IMR-90 (cell line): ENCODE measurements at regions not wholly inside any gene's neighbourhood (a gene's known extent, or its start where the extent isn't known, plus 50 kb on each side); places are given as distances from the start of the nearest gene placed in this dataset.

Source experiments
- ATAC-seq: fragments of 200-7000 bp; cut with Tn5 transposase; 2 replicates; pipeline ENCODE4 v1.9.1; 2020; ENCODE audit warnings: low read depth, mild to moderate bottlenecking, moderate library complexity
- BruUV-seq: library from RNA; stranded (reverse); fragments of 400-500 nt; replicated peaks from 2 replicates; lab custom pipeline; 2021; lab: Mats Ljungman, UMichigan
- CTCF ChIA-PET: fragments of 300-600 bp; formaldehyde crosslinking; extraction: SDS; loops from one replicate; lab custom pipeline; 2021; ENCODE audit warnings: antibody characterized with exemption; lab: Yijun Ruan, JAX
- POLR2A ChIA-PET: fragments of 300-600 bp; sonication (Branson Sonifier 250); formaldehyde crosslinking; loops from one replicate; lab custom pipeline; 2022; ENCODE audit warnings: antibody characterized with exemption; ENCODE audit not compliant: unreplicated experiment; lab: Charles Lee
- DNase-seq: peaks from one replicate; pipeline ENCODE4 v3.0.0; 2013
- H2AFZ ChIP-seq: replicated peaks from 2 replicates; pipeline ENCODE3; 2013; ENCODE audit warnings: low read length, mild to moderate bottlenecking; ENCODE audit not compliant: poor library complexity
- H2AK5ac ChIP-seq: 2 replicates; pipeline ENCODE4 v1.6.1; 2013; ENCODE audit warnings: low read depth, low read length, inconsistent platforms
- H2AK9ac ChIP-seq: replicated peaks from 2 replicates; pipeline ENCODE3; 2013; ENCODE audit warnings: mild to moderate bottlenecking, low read depth, low read length, moderate library complexity; ENCODE audit not compliant: poor library complexity
- H2BK120ac ChIP-seq: 2 replicates; pipeline ENCODE4 v1.6.1; 2013; ENCODE audit warnings: low read depth, low read length, inconsistent platforms
- H2BK15ac ChIP-seq: 3 replicates; pipeline ENCODE4 v1.6.1; 2013; ENCODE audit warnings: low read depth, low read length, inconsistent platforms
- H2BK20ac ChIP-seq: 2 replicates; pipeline ENCODE4 v1.6.1; 2013; ENCODE audit warnings: low read depth, mild to moderate bottlenecking, inconsistent platforms, low read length, moderate library complexity
- H2BK5ac ChIP-seq: 2 replicates; pipeline ENCODE4 v1.6.1; 2013; ENCODE audit warnings: mild to moderate bottlenecking, low read depth, low read length, inconsistent platforms; ENCODE audit not compliant: poor library complexity, severe bottlenecking
- H3K14ac ChIP-seq: replicated peaks from 2 replicates; pipeline ENCODE4 v1.6.1; 2013; ENCODE audit warnings: low read depth, low read length, inconsistent platforms
- H3K18ac ChIP-seq: 2 replicates; pipeline ENCODE4 v1.6.1; 2013; ENCODE audit warnings: low read depth, low read length, control low read depth
- H3K23ac ChIP-seq: 2 replicates; pipeline ENCODE4 v1.6.1; 2013; ENCODE audit warnings: low read depth, low read length, inconsistent platforms
- H3K27ac ChIP-seq: 2 replicates; pipeline ENCODE4 v1.5.1; 2013; ENCODE audit warnings: mild to moderate bottlenecking, control low read depth, low read length; ENCODE audit not compliant: insufficient read depth
- H3K27me3 ChIP-seq: 2 replicates; pipeline ENCODE4 v1.6.1; 2013; ENCODE audit warnings: low read length; ENCODE audit not compliant: control insufficient read depth, insufficient read depth
- H3K36me3 ChIP-seq: 2 replicates; pipeline ENCODE4 v1.6.1; 2013; ENCODE audit warnings: low read length, mixed read lengths; ENCODE audit not compliant: control insufficient read depth, insufficient read depth
- H3K4ac ChIP-seq: 2 replicates; pipeline ENCODE4 v1.6.1; 2013; ENCODE audit warnings: low read depth, low read length, inconsistent platforms
- H3K4me1 ChIP-seq: 2 replicates; pipeline ENCODE4 v1.6.1; 2013; ENCODE audit warnings: low read length, mixed read lengths; ENCODE audit not compliant: control insufficient read depth, insufficient read depth
- H3K4me2 ChIP-seq: 2 replicates; pipeline ENCODE4 v1.6.1; 2013; ENCODE audit warnings: low read depth, mild to moderate bottlenecking, control low read depth, low read length, moderate library complexity
- H3K4me3 ChIP-seq: 2 replicates; pipeline ENCODE4 v1.5.1; 2013; ENCODE audit warnings: low read depth, mild to moderate bottlenecking, control low read depth, low read length, moderate library complexity; ENCODE audit not compliant: insufficient read depth
- H3K56ac ChIP-seq: 2 replicates; pipeline ENCODE4 v1.6.1; 2013; ENCODE audit warnings: low read length, inconsistent platforms; ENCODE audit not compliant: insufficient read depth; ENCODE audit errors: extremely low read depth
- H3K79me1 ChIP-seq, 2 experiments: 2 replicates each; pipeline ENCODE4 v1.6.1; 2013; ENCODE audit warnings: low read length in 2 of 2, inconsistent platforms in 1 of 2, low read depth in 1 of 2
- H3K9ac ChIP-seq: 2 replicates; pipeline ENCODE4 v1.6.1; 2013; ENCODE audit warnings: low read depth, low read length, control low read depth
- H3K9me1 ChIP-seq: 2 replicates; pipeline ENCODE4 v1.6.1; 2013; ENCODE audit warnings: low read length, inconsistent platforms; ENCODE audit not compliant: insufficient read depth
- H3K9me3 ChIP-seq: 2 replicates; pipeline ENCODE4 v1.6.1; 2013; ENCODE audit warnings: low read length; ENCODE audit not compliant: control insufficient read depth, insufficient read depth
- H4K20me1 ChIP-seq: 2 replicates; pipeline ENCODE4 v1.6.1; 2013; ENCODE audit warnings: low read length, inconsistent platforms; ENCODE audit not compliant: insufficient read depth
- H4K5ac ChIP-seq: 2 replicates; pipeline ENCODE4 v1.6.1; 2013; ENCODE audit warnings: mild to moderate bottlenecking, low read depth, low read length, control low read depth
- H4K8ac ChIP-seq, 2 experiments: 2 replicates each; pipeline ENCODE4 v1.6.1; 2013; ENCODE audit warnings: low read depth in 2 of 2, low read length in 2 of 2, control low read depth in 1 of 2, inconsistent platforms in 1 of 2
- H4K91ac ChIP-seq: 2 replicates; pipeline ENCODE4 v1.6.1; 2013; ENCODE audit warnings: low read depth, low read length, inconsistent platforms; ENCODE audit not compliant: insufficient read depth
- CEBPB ChIP-seq: IDR thresholded peaks from 2 replicates; pipeline ENCODE4 v1.6.1; 2012; ENCODE audit warnings: low read depth, low read length, improper control_type of control experiment
- FOS ChIP-seq: fragments of 150-350 bp; IDR thresholded peaks from 2 replicates; pipeline ENCODE4 v1.6.1; 2016; ENCODE audit warnings: low read depth, low read length
- MAZ ChIP-seq: IDR thresholded peaks from 2 replicates; pipeline ENCODE4 v1.6.1; 2012; ENCODE audit warnings: low read depth, mild to moderate bottlenecking, low read length, improper control_type of control experiment, moderate library complexity, borderline replicate concordance
- NFE2L2 ChIP-seq: fragments of 150-350 bp; IDR thresholded peaks from 2 replicates; pipeline ENCODE4 v1.6.1; 2016; ENCODE audit warnings: low read depth, mild to moderate bottlenecking, low read length
- RAD21 ChIP-seq: IDR thresholded peaks from 2 replicates; pipeline ENCODE4 v1.6.1; 2012; ENCODE audit warnings: low read length, improper control_type of control experiment
- RCOR1 ChIP-seq: IDR thresholded peaks from 2 replicates; pipeline ENCODE4 v1.6.1; 2012; ENCODE audit warnings: mild to moderate bottlenecking, low read length, improper control_type of control experiment; ENCODE audit not compliant: insufficient replicate concordance
- WGBS, 2 experiments: methylation state at CpG; one replicate each; pipeline versions ENCODE4 v1.1.5 to v1.1.7; 2013; ENCODE audit warnings: missing lambda C conversion rate in 2 of 2; ENCODE audit not compliant: insufficient read length in 1 of 2; ENCODE audit errors: extremely low coverage in 2 of 2; 5-methylcytosine and 5-hydroxymethylcytosine counted together
- dilution Hi-C: fragments of 300-500 bp; cut with HindIII; formaldehyde crosslinking; loops from one replicate; pipeline ENCODE4 v1.14.3; 2018; ENCODE audit warnings: low sequenced_read_pairs; ENCODE audit not compliant: unreplicated experiment
- in situ Hi-C: fragments of 300-500 bp; cut with MboI; formaldehyde crosslinking; loops from 3 replicates; pipeline ENCODE4 v1.14.3; 2019; ENCODE audit warnings: low sequenced_read_pairs, inconsistent platforms, mixed read lengths
- intact Hi-C: fragments of 100-400 bp; cut with micrococcal nuclease; formaldehyde crosslinking; loops from 2 replicates; pipeline ENCODE4 v1.10.0; 2022
- TF ChIP-seq, protein P1 (sequence below): fragments of 150-350 bp; IDR thresholded peaks from 2 replicates; pipeline ENCODE4 v1.6.1; 2016; ENCODE audit warnings: low read depth, mild to moderate bottlenecking, low read length, moderate library complexity, borderline replicate concordance
- TF ChIP-seq, protein P2 (sequence below): fragments of 150-350 bp; IDR thresholded peaks from 2 replicates; pipeline ENCODE4 v1.6.1; 2017; ENCODE audit warnings: mild to moderate bottlenecking, antibody characterized with exemption, low read length, low read depth

DNA sequence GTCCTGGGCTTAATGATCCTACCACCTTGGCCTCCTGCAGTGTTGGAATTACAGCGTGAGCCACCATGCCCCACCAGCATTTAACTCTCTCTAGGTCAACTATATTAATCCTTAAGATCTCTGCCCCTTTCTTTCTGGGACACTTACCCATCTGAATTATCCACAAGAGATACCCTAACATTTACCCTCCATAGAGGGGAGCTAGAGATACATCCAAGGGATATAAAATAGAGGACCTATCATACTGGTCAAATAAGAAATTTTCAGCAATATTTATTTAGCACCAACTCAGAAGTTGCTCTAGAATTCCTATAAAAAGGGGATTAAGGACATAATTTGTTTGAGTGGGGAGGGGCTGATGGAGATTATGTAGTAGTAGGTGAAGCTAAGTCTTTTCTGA is 96.5 kb downstream of the OTUD1 start:
- no peak overlapping the region for H3K23ac ChIP-seq
- no peak overlapping the region for H2BK120ac ChIP-seq
- no peak overlapping the region for H4K8ac ChIP-seq
- H3K9ac ChIP-seq, result no peak overlapping the region
- ATAC-seq, result no peak
- H3K4ac ChIP-seq, result no peak overlapping the region
- H3K27ac ChIP-seq, result no peak overlapping the region
- no peaks in the 10 kb centered on the region for H3K9me1 ChIP-seq
- no peak for TF ChIP-seq FOS
- no peak for TF ChIP-seq NFE2L2
- TF ChIP-seq, protein P1, sequence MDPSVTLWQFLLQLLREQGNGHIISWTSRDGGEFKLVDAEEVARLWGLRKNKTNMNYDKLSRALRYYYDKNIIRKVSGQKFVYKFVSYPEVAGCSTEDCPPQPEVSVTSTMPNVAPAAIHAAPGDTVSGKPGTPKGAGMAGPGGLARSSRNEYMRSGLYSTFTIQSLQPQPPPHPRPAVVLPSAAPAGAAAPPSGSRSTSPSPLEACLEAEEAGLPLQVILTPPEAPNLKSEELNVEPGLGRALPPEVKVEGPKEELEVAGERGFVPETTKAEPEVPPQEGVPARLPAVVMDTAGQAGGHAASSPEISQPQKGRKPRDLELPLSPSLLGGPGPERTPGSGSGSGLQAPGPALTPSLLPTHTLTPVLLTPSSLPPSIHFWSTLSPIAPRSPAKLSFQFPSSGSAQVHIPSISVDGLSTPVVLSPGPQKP, result no peak
- TF ChIP-seq RAD21, result no peak
- TF ChIP-seq MAZ, result no peak
- no peak for TF ChIP-seq RCOR1
- TF ChIP-seq, protein P2, sequence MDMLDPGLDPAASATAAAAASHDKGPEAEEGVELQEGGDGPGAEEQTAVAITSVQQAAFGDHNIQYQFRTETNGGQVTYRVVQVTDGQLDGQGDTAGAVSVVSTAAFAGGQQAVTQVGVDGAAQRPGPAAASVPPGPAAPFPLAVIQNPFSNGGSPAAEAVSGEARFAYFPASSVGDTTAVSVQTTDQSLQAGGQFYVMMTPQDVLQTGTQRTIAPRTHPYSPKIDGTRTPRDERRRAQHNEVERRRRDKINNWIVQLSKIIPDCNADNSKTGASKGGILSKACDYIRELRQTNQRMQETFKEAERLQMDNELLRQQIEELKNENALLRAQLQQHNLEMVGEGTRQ, result no peak
- no peak for TF ChIP-seq CEBPB
- H3K4me2 ChIP-seq, result no peak overlapping the region
- H2BK5ac ChIP-seq, result no peak overlapping the region
- in situ Hi-C loops (loop anchor here (25.0 kb wide), 2 partner anchors 373 to 977 kb away; no protein-coding TSS in a partner anchor), dilution Hi-C loops (no loop called here), intact Hi-C loops (no loop called here)
- BruUV-seq, result no TSS peak
- CTCF ChIA-PET, result no interaction called here
- DNase-seq, result no peak
- H4K91ac ChIP-seq, result no peak overlapping the region
- no peaks in the 10 kb centered on the region for H4K20me1 ChIP-seq
- H2AK9ac ChIP-seq, result no peak overlapping the region
- H3K36me3 ChIP-seq, result no peaks in the 10 kb centered on the region
- no peak overlapping the region for H3K14ac ChIP-seq
- no peak overlapping the region for H3K18ac ChIP-seq
- no peak overlapping the region for H2BK15ac ChIP-seq
- POLR2A ChIA-PET, result no interaction called here
- no peaks in the 10 kb centered on the region for H3K4me1 ChIP-seq
- H2AFZ ChIP-seq, result no peak overlapping the region
- no peak overlapping the region for H3K4me3 ChIP-seq
- H2BK20ac ChIP-seq, result no peak overlapping the region
- WGBS, 2 experiments, result 60% methylated on average over 1 of the region's 1 CpG; no CpG with 5 or more reads in 1 of the 2 experiments
- H2AK5ac ChIP-seq, result no peak overlapping the region
- H4K5ac ChIP-seq, result no peak overlapping the region
- no peaks in the 10 kb centered on the region for H3K79me1 ChIP-seq
- no peaks in the 10 kb centered on the region for H3K9me3 ChIP-seq
- H3K27me3 ChIP-seq, result peaks cover 3% of the 10 kb centered on the region; the same call in 1 of the 2 replicates
- no peak overlapping the region for H3K56ac ChIP-seq
